Endothelial cell (in vitro differentiated cells): ENCODE measurements at regions not wholly inside any gene's neighbourhood (a gene's known extent, or its start where the extent isn't known, plus 50 kb on each side); places are given as distances from the start of the nearest gene placed in this dataset.

ENCODE experiments used
- DNase-seq: peaks from one replicate; pipeline ENCODE4 v3.0.0; 2021; ENCODE audit warnings: low spot score
- H3K27ac Mint-ChIP-seq: one replicate; pipeline ENCODE4 v1.8.0; 2021; ENCODE audit warnings: mixed read lengths, inconsistent platforms; ENCODE audit not compliant: unreplicated experiment
- H3K27me3 Mint-ChIP-seq: one replicate; pipeline ENCODE4 v1.8.0; 2021; ENCODE audit warnings: mild to moderate bottlenecking, moderate library complexity, mixed read lengths, inconsistent platforms; ENCODE audit not compliant: unreplicated experiment
- H3K36me3 Mint-ChIP-seq: one replicate; pipeline ENCODE4 v1.8.0; 2021; ENCODE audit warnings: mild to moderate bottlenecking, low read depth, mixed read lengths, inconsistent platforms; ENCODE audit not compliant: unreplicated experiment
- H3K4me1 Mint-ChIP-seq: one replicate; pipeline ENCODE4 v1.8.0; 2021; ENCODE audit warnings: mild to moderate bottlenecking, mixed read lengths, inconsistent platforms; ENCODE audit not compliant: unreplicated experiment
- H3K4me3 Mint-ChIP-seq: one replicate; pipeline ENCODE4 v1.8.0; 2021; ENCODE audit warnings: mild to moderate bottlenecking, mixed read lengths, inconsistent platforms; ENCODE audit not compliant: unreplicated experiment
- H3K9me3 Mint-ChIP-seq: one replicate; pipeline ENCODE4 v1.8.0; 2021; ENCODE audit warnings: mixed read lengths, inconsistent platforms; ENCODE audit not compliant: unreplicated experiment
- TF ChIP-seq, protein P1 (sequence below): fragments of 200-600 bp; sonication (generic); IDR thresholded peaks from one replicate; pipeline ENCODE4 v1.5.0; 2021; ENCODE audit warnings: antibody characterized with exemption; ENCODE audit not compliant: unreplicated experiment

DNA sequence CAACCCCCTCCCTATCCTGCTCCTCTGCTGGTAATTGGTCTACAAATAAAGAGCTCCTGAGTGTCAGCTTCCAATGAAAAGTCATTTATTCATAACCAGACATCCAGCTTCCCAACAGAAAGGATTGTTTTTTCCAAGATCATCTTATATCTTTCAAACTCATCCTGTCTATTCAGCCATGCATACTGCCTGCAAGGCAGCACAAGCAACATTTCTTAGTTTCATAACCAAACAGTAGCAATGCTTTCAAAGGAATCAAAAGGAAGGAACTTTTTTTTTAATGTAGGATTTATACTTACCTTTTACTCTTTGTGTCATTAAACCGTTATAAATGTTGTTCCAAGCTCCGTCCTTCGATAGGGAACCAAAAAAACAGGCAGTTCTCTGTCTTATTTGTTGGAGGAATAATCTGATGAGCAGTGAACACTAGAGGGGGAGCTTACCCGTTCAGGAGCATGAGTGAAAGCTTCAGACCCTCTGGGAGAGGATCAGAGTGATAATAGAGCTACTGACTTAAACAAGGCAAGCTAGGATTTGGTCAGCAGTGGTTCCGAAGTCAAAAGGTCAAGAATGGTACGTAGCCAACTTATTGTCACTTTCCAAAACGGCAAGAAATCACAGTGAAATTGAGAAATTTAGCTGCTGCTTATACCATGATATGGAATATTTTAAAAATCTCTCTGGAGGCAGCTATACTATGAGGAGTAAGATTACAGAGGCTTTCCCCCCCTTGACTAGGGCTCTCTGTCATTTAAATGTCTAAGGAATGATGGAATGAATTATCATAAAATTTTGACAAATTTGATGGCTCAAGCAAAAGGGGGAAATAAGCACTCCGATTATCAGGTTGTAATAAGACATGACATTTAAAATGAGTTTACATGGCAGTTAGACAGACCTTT, 892.9 kb downstream of the NR2F1-AS1 start:
- DNase-seq: no peak
- Mint-ChIP-seq H3K27me3 (no peaks in the 10 kb centered on the region), H3K36me3 (no peaks in the 10 kb centered on the region), H3K4me1 (no peaks in the 10 kb centered on the region), H3K4me3 (no peak overlapping the region), H3K9me3 (no peaks in the 10 kb centered on the region), H3K27ac (no peak overlapping the region)
- TF ChIP-seq, protein P1, sequence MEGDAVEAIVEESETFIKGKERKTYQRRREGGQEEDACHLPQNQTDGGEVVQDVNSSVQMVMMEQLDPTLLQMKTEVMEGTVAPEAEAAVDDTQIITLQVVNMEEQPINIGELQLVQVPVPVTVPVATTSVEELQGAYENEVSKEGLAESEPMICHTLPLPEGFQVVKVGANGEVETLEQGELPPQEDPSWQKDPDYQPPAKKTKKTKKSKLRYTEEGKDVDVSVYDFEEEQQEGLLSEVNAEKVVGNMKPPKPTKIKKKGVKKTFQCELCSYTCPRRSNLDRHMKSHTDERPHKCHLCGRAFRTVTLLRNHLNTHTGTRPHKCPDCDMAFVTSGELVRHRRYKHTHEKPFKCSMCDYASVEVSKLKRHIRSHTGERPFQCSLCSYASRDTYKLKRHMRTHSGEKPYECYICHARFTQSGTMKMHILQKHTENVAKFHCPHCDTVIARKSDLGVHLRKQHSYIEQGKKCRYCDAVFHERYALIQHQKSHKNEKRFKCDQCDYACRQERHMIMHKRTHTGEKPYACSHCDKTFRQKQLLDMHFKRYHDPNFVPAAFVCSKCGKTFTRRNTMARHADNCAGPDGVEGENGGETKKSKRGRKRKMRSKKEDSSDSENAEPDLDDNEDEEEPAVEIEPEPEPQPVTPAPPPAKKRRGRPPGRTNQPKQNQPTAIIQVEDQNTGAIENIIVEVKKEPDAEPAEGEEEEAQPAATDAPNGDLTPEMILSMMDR: no peak

DNA sequence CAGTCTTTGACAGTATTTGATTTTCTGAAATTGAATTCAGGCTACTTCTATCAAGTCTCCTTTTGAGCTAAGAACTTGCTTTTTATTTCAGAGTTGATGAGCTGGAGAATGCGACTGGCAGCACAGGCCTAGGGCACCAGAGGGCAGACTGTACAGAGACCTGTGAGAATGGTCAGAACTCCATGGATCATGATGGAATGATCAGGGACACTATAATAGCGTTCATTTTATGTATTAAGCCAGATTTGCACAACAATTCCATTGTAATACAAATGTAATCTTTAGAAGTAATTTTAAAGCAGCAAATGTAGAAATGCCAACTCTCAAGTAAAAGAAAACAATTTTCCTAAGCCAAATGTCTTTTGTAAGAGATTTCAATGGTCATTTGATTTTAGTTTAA, 902.4 kb downstream of the NR2F1-AS1 start:
- Mint-ChIP-seq H3K27ac (no peak overlapping the region), H3K27me3 (no peaks in the 10 kb centered on the region), H3K4me3 (no peak overlapping the region), H3K36me3 (no peaks in the 10 kb centered on the region), H3K4me1 (no peaks in the 10 kb centered on the region), H3K9me3 (no peaks in the 10 kb centered on the region)
- no peak for DNase-seq
- TF ChIP-seq, protein P1: no peak

DNA sequence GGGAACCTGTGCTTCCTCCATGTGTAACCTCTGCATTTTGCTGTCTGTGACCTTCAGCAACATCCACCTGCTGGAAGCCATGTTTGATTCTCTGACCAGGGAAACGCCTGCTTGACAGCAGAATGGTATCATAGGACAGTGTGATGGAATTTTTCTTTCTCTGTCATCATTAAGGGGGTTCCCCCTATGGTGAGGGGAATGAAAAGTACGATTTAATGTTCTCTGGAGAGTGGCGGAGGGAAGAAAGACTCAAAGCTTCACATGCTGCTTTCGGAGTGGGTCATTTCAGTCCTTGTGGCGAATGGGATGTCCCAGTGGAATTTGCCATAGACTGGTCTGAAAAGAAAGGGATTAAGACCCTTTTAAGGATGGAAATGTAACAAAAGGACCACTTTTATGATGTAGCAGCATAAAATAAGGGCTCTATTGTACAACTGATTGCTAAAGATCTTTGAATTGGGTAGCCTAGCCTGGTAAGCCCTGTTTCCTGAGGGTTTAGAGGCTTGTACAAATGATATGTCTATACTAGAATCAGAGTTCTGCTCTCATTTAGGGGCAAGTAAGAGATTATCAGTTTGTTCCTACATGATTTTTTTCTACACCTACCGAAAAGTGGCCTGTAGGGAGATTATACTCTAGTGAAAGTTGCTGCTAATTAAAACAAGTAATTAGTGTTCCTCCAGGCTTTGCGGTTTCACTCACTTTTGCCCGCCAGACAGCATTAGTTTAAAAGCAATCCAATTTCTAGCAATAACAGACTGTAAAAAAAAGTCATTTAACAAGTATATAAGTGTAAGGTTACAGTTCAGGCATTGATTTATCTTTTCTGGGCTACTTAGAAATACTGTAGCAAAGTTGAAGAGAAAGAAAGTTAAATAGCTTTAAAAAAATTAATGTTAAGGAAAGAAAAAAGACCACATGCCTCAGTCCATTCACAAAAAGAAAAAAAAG, 904.5 kb downstream of the NR2F1-AS1 start:
- TF ChIP-seq, protein P1: no peak
- Mint-ChIP-seq H3K27ac (no peak overlapping the region), H3K27me3 (no peaks in the 10 kb centered on the region), H3K4me3 (no peak overlapping the region), H3K4me1 (no peaks in the 10 kb centered on the region), H3K9me3 (no peaks in the 10 kb centered on the region), H3K36me3 (no peaks in the 10 kb centered on the region)
- DNase-seq: no peak

DNA sequence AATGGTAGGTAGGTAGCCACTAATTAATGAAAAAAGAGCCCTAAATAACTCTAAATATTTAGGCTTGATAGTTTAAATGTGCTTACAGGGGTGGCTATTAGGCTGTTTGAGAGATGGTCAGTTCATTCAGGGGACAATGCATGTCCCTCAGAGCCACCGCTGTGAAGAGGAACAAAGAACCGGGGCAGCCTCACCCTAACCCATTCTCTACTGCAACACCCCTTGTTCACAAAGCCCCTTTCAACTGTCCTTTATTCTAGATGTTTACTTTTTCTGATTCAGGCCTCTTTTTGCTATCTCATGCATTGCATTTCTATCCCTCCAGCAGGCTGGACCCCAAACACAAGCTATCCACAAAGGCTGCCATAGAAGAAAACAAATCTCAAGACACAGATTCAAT, 906.7 kb downstream of the NR2F1-AS1 start:
- H3K36me3 Mint-ChIP-seq: no peaks in the 10 kb centered on the region
- H3K4me1 Mint-ChIP-seq: no peaks in the 10 kb centered on the region
- TF ChIP-seq, protein P1: no peak
- no peak overlapping the region for H3K27ac Mint-ChIP-seq
- no peak for DNase-seq
- no peak overlapping the region for H3K4me3 Mint-ChIP-seq
- no peaks in the 10 kb centered on the region for H3K27me3 Mint-ChIP-seq
- no peaks in the 10 kb centered on the region for H3K9me3 Mint-ChIP-seq
